Activated T-helper 17 cell treated with anti-CD3 and anti-CD28 coated beads, Interleukin-2, amount 50 U/mL, for 72 hours (primary cell): ENCODE measurements at regions not wholly inside any gene's neighbourhood (a gene's known extent, or its start where the extent isn't known, plus 50 kb on each side); places are given as distances from the start of the nearest gene placed in this dataset.
"Not testable (repeated sequence)": the region's sequence is repeated elsewhere in the genome, so short reads cannot be mapped to it uniquely, and the experiment has no call there.

Source experiments
- ATAC-seq: fragments of 150-1000 bp; cut with Tn5 transposase; replicated peaks from 2 replicates; pipeline ENCODE4 v1.10.0; 2021; ENCODE audit warnings: mild to moderate bottlenecking, moderate library complexity
- H3K27ac Mint-ChIP-seq: one replicate; pipeline ENCODE4 v1.8.0; 2022; ENCODE audit warnings: mixed read lengths
- H3K27me3 Mint-ChIP-seq: one replicate; pipeline ENCODE4 v1.8.0; 2022; ENCODE audit warnings: mixed read lengths
- H3K36me3 Mint-ChIP-seq: one replicate; pipeline ENCODE4 v1.8.0; 2022; ENCODE audit warnings: low read depth, mild to moderate bottlenecking, mixed read lengths
- H3K4me1 Mint-ChIP-seq: one replicate; pipeline ENCODE4 v1.8.0; 2022; ENCODE audit warnings: mixed read lengths
- H3K4me3 Mint-ChIP-seq: one replicate; pipeline ENCODE4 v1.8.0; 2022; ENCODE audit warnings: mild to moderate bottlenecking, mixed read lengths
- H3K9me3 Mint-ChIP-seq: one replicate; pipeline ENCODE4 v1.8.0; 2022; ENCODE audit warnings: mixed read lengths

DNA sequence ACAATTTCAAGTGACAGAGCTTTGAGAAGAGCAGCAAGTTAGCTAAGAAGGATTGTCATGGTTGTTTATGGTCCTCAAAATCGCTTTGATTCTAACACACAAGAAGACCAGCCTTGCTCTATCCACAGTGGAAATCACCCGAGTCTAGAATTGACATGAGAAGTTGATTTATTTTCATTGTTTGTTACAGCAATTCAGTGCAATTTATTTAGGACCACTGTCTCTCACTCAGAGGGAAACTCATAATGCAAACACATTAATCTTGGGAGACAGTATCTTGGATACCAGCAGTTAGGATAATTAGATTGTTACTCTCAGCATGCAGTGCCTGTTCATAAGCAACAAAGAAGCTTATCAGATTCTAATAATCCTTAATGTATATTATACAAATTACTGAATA is 498.9 kb downstream of the NTRK2 start:
- peaks cover 5% of the 10 kb centered on the region for H3K9me3 Mint-ChIP-seq
- no peak for ATAC-seq
- H3K27me3 Mint-ChIP-seq, result no peaks in the 10 kb centered on the region
- no peaks in the 10 kb centered on the region for H3K36me3 Mint-ChIP-seq
- H3K4me1 Mint-ChIP-seq, result no peaks in the 10 kb centered on the region
- no peak overlapping the region for H3K4me3 Mint-ChIP-seq
- H3K27ac Mint-ChIP-seq, result no peak overlapping the region

DNA sequence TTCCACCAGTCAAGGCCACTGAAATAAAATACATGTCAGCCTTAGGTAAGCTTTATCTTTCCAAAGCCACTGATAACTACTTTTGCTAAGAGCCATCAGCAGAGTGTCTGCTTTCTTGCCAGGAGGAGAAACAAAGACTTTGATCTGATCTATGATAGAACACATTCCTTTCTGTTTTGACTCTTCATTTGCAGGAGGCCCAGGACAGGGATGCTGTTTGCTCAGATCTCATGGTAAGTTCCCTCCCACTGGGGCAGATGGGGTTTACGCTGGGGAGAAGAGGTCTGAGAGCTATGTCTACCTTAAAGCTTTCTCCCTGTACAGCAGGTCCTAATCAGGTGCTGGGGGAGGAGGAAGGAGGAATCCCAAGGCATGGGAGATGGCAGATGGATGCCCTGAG is 497.6 kb downstream of the NTRK2 start:
- Mint-ChIP-seq H3K36me3 (no peaks in the 10 kb centered on the region), H3K27ac (no peak overlapping the region), H3K9me3 (peaks cover 5% of the 10 kb centered on the region), H3K27me3 (no peaks in the 10 kb centered on the region), H3K4me1 (no peaks in the 10 kb centered on the region), H3K4me3 (no peak overlapping the region)
- no peak for ATAC-seq

DNA sequence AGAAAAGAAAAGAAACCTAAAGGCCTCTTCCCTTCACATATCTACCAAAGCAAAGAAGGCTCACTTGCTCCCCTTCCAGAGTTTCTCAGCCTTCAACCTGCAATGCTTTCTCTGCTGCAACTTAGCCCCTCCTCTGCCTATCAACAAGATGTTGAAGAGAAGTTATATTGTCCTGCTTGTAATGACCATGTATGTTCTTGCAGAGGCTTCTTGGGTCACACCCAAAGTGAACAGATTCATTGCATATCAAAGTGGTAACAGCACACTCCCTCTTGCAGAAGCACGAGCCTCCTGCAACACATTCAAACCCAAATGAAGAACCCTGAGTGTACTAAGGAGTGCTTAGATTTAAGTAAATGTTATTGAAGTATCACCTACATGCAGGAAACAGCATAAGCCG is 494.3 kb downstream of the NTRK2 start:
- H3K9me3 Mint-ChIP-seq, result no peaks in the 10 kb centered on the region
- no peaks in the 10 kb centered on the region for H3K36me3 Mint-ChIP-seq
- H3K27ac Mint-ChIP-seq, result no peak overlapping the region
- ATAC-seq, result no peak
- no peak overlapping the region for H3K4me3 Mint-ChIP-seq
- no peaks in the 10 kb centered on the region for H3K27me3 Mint-ChIP-seq
- no peaks in the 10 kb centered on the region for H3K4me1 Mint-ChIP-seq

DNA sequence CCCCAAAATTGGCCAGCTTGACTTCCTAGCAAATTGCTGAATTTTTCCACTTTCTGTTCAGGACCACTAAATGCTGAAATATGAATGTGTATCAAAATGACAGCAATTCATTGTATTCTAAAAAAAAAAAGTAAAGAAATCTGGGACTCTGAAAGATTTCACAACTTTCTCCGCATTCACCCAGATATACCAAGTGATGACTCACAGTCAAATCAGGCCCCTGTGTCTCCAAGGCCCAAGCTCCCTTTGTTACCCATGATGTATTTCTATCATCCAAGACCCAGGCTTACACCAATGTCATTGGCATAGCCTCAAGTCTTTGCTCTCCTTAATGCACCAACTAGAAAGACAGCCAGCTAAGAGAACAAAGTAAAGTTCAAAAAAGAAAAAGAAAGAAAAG is 493.9 kb downstream of the NTRK2 start:
- Mint-ChIP-seq H3K4me1 (no peaks in the 10 kb centered on the region), H3K27me3 (peaks cover 4% of the 10 kb centered on the region), H3K4me3 (no peak overlapping the region), H3K27ac (no peak overlapping the region), H3K9me3 (no peaks in the 10 kb centered on the region), H3K36me3 (no peaks in the 10 kb centered on the region)
- no peak for ATAC-seq

DNA sequence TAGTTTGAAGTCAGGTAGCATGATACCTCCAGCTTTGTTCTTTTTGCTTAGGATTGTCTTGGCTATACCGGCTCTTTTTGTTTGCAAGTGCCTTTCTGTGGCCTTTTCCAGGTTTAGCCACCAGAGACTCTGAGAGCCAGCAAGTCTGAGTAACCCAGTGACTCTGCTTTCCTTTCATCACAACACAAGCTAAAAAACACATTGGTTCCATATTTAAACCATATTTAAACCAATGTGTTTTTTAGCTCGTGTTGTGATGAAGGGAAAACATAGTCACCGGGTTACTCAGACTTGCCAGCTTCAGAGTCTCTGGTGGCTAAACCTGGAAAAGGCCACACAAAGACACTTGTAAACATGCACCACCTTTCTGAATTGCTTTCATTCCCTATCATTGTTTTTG is 493.3 kb downstream of the NTRK2 start:
- Mint-ChIP-seq H3K36me3 (no peaks in the 10 kb centered on the region), H3K27me3 (peaks cover 7% of the 10 kb centered on the region), H3K9me3 (no peaks in the 10 kb centered on the region), H3K4me3 (no peak overlapping the region), H3K27ac (no peak overlapping the region), H3K4me1 (no peaks in the 10 kb centered on the region)
- ATAC-seq, result no peak

- not testable (repeated sequence) for H3K36me3 Mint-ChIP-seq, H3K27me3 Mint-ChIP-seq, H3K27ac Mint-ChIP-seq, H3K4me1 Mint-ChIP-seq, H3K4me3 Mint-ChIP-seq, ATAC-seq, H3K9me3 Mint-ChIP-seq
Measured at GRCh38 chr9:85160944-85161343, 491.4 kb downstream of the NTRK2 start.

DNA sequence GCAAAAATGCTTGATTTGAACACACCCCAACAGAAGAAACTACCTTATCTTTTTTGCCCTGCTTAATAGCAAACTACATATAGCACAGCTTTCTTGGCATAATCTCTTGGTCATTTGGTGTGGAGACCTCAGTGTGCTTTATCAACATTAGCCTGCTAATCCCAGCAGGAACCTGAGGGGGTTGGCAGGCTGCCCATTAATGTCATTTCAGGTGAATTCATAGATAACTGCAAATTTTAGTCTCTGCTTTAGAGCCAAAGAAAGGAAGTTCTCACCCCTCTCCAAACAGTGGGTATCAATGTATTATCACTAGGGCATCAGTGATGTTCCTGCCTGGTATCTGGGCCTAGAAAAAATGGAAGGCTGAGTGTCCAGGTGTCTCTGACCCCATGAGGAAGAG is 489.0 kb downstream of the NTRK2 start:
- Mint-ChIP-seq H3K36me3 (no peaks in the 10 kb centered on the region), H3K4me3 (no peak overlapping the region), H3K9me3 (no peaks in the 10 kb centered on the region), H3K27ac (no peak overlapping the region), H3K27me3 (peaks cover 13% of the 10 kb centered on the region), H3K4me1 (no peaks in the 10 kb centered on the region)
- ATAC-seq, result no peak

- Mint-ChIP-seq H3K27me3 (peaks cover 13% of the 10 kb centered on the region), H3K9me3 (no peaks in the 10 kb centered on the region), H3K4me1 (no peaks in the 10 kb centered on the region), H3K4me3 (no peak overlapping the region), H3K27ac (no peak overlapping the region), H3K36me3 (no peaks in the 10 kb centered on the region)
- no peak for ATAC-seq
Measured at GRCh38 chr9:85157772-85158171, 488.2 kb downstream of the NTRK2 start.

- H3K27ac Mint-ChIP-seq, result no peak overlapping the region
- H3K4me3 Mint-ChIP-seq, result no peak overlapping the region
- no peaks in the 10 kb centered on the region for H3K36me3 Mint-ChIP-seq
- peaks cover 13% of the 10 kb centered on the region for H3K27me3 Mint-ChIP-seq
- H3K4me1 Mint-ChIP-seq, result no peaks in the 10 kb centered on the region
- ATAC-seq, result no peak
- no peaks in the 10 kb centered on the region for H3K9me3 Mint-ChIP-seq
Measured at GRCh38 chr9:85156652-85157051, 487.1 kb downstream of the NTRK2 start.

GRCh38 chr9:85155352-85155751 is 485.8 kb downstream of the NTRK2 start:
- Mint-ChIP-seq H3K27ac (no peak overlapping the region), H3K27me3 (peaks cover 13% of the 10 kb centered on the region), H3K4me1 (no peaks in the 10 kb centered on the region), H3K36me3 (no peaks in the 10 kb centered on the region), H3K4me3 (no peak overlapping the region), H3K9me3 (no peaks in the 10 kb centered on the region)
- no peak for ATAC-seq

GRCh38 chr9:85151741-85152140 is 482.2 kb downstream of the NTRK2 start:
- H3K36me3 Mint-ChIP-seq, result no peaks in the 10 kb centered on the region
- H3K9me3 Mint-ChIP-seq, result no peaks in the 10 kb centered on the region
- no peaks in the 10 kb centered on the region for H3K4me1 Mint-ChIP-seq
- no peak overlapping the region for H3K27ac Mint-ChIP-seq
- H3K27me3 Mint-ChIP-seq, result peaks cover 11% of the 10 kb centered on the region
- no peak overlapping the region for H3K4me3 Mint-ChIP-seq
- no peak for ATAC-seq

DNA sequence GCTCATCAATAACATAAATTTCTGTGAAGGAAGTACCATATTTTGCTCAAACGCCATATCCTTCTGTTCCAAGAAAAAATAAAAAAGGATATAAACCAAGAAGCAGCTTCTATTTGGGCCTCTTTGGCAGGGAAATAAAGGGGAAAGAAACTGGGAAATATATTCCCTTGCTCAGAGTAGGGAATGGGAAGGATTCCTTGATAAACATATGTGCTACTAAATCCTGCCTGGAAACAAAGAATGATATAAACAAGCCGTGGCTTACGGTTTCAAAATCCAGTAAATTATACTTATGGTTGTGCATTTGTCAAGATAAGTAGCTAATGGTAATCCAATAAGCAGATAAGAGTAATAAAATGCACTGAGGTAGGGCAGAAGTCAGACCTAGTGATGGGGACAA is 481.6 kb downstream of the NTRK2 start:
- H3K27ac Mint-ChIP-seq, result no peak overlapping the region
- peaks cover 11% of the 10 kb centered on the region for H3K27me3 Mint-ChIP-seq
- no peaks in the 10 kb centered on the region for H3K36me3 Mint-ChIP-seq
- H3K4me3 Mint-ChIP-seq, result no peak overlapping the region
- H3K9me3 Mint-ChIP-seq, result no peaks in the 10 kb centered on the region
- no peaks in the 10 kb centered on the region for H3K4me1 Mint-ChIP-seq
- no peak for ATAC-seq

DNA sequence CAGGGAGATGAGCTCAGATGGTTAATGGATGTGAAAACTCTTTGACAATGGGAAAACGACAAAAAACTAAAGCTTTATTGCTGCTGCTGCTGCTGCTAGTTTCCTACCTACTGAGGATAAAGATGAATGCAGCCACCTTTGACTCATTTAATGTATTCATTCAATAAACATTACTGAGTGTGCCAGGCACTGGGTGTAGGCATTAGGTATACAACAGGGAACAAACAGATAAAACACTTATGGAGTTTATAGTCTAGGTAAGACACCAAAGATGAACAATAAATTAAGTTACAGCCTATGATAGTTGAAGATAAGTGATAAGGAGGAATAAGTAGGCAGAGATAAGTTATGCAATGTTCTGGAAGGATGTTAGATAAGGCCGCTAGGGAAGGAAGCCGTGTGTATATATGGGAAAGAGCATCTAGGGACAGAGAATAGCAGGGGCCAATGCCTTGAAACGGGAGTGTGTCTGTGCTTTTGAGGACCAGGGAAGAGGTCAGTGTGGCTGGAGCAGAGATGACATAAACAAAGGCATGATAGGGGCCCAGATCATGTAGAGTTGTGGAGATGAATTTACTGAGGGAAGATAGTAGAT is 477.6 kb downstream of the NTRK2 start:
- no peaks in the 10 kb centered on the region for H3K36me3 Mint-ChIP-seq
- H3K27me3 Mint-ChIP-seq, result peaks cover 5% of the 10 kb centered on the region
- H3K4me3 Mint-ChIP-seq, result no peak overlapping the region
- ATAC-seq, result no peak
- H3K27ac Mint-ChIP-seq, result no peak overlapping the region
- no peaks in the 10 kb centered on the region for H3K4me1 Mint-ChIP-seq
- no peaks in the 10 kb centered on the region for H3K9me3 Mint-ChIP-seq

DNA sequence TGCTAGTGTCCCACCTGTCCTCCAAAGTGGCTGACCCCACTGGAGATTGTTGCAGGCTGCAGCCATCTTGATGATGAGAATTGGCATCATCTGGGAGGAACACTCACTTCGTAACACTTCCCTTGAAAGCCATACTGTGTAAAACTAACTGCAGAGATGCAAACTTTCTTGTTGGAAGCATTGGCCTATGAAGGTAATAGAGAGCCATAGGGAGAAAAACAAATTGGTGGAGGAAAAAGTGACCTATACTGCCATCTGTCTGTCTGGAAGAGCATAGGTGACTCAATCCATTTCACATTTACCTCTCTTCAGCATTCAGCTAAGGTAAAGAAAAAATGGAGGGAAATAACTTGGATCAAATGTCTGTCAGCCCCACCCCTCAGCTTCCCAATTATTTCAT is 473.4 kb downstream of the NTRK2 start:
- Mint-ChIP-seq H3K36me3 (no peaks in the 10 kb centered on the region), H3K4me1 (no peaks in the 10 kb centered on the region), H3K9me3 (no peaks in the 10 kb centered on the region), H3K27me3 (peaks cover 5% of the 10 kb centered on the region), H3K27ac (no peak overlapping the region), H3K4me3 (no peak overlapping the region)
- no peak for ATAC-seq

DNA sequence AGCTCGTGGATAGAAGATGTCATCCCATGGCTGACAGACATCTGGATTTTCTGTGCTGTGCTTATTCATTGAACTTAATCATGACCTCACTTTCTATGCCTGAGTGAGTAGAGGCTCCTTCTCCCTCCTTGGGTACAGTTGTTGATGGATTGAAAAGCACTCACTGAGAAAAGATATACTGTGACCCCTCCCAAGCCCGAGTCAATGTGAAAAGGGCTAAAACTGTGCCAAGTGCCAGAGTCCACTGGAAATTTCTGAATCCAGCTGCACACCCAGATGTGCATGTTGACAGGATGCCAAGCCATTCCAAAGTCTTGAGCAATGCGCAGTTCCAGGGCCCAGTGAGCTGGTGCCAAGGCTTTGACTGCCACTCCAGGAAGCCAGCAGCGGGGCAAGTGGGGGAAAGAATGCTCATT is 473.0 kb downstream of the NTRK2 start:
- Mint-ChIP-seq H3K36me3 (no peaks in the 10 kb centered on the region), H3K27ac (no peak overlapping the region), H3K27me3 (peaks cover 5% of the 10 kb centered on the region), H3K4me3 (no peak overlapping the region), H3K9me3 (no peaks in the 10 kb centered on the region), H3K4me1 (no peaks in the 10 kb centered on the region)
- ATAC-seq, result no peak

DNA sequence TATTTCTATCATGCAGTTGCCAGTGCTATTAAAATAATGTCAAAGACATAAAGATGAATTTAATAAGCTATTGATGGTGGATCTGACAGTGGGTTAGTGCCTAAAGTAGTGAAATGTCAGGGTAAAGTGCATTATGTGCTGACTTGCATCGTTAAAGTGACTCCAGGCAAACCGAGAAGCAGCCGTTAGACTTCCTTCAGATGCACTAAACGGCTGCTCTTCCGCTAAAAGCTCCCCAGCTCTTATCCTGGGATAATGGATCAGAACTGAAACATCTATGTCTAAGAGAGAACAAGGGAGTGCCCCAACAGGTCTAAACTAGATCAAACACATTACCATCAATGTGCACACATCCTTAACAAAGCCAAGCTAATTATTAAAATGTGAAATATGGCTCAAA is 468.2 kb downstream of the NTRK2 start:
- peaks cover 3% of the 10 kb centered on the region for H3K9me3 Mint-ChIP-seq
- H3K4me3 Mint-ChIP-seq, result no peak overlapping the region
- peaks cover 5% of the 10 kb centered on the region for H3K27me3 Mint-ChIP-seq
- no peaks in the 10 kb centered on the region for H3K4me1 Mint-ChIP-seq
- H3K36me3 Mint-ChIP-seq, result no peaks in the 10 kb centered on the region
- ATAC-seq, result no peak
- no peak overlapping the region for H3K27ac Mint-ChIP-seq
